Osteocyte (in vitro differentiated cells): ENCODE measurements at regions not wholly inside any gene's neighbourhood (a gene's known extent, or its start where the extent isn't known, plus 50 kb on each side); places are given as distances from the start of the nearest gene placed in this dataset.

Source experiments
- DNase-seq: peaks from one replicate; pipeline ENCODE4 v3.0.0; 2021; ENCODE audit warnings: mixed read lengths; ENCODE audit not compliant: unreplicated experiment; ENCODE audit errors: extremely low spot score
- H3K27ac Mint-ChIP-seq: one replicate; pipeline ENCODE4 v1.8.0; 2021; ENCODE audit warnings: mild to moderate bottlenecking, mixed read lengths; ENCODE audit not compliant: unreplicated experiment
- H3K27me3 Mint-ChIP-seq: one replicate; pipeline ENCODE4 v1.8.0; 2021; ENCODE audit warnings: mixed read lengths; ENCODE audit not compliant: unreplicated experiment
- H3K36me3 Mint-ChIP-seq: one replicate; pipeline ENCODE4 v1.8.0; 2021; ENCODE audit warnings: mixed read lengths; ENCODE audit not compliant: unreplicated experiment
- H3K4me1 Mint-ChIP-seq: one replicate; pipeline ENCODE4 v1.8.0; 2021; ENCODE audit warnings: mixed read lengths; ENCODE audit not compliant: unreplicated experiment
- H3K4me3 Mint-ChIP-seq: one replicate; pipeline ENCODE4 v1.8.0; 2021; ENCODE audit warnings: mild to moderate bottlenecking, moderate library complexity, mixed read lengths; ENCODE audit not compliant: unreplicated experiment
- H3K9me3 Mint-ChIP-seq: one replicate; pipeline ENCODE4 v1.8.0; 2021; ENCODE audit warnings: mixed read lengths; ENCODE audit not compliant: unreplicated experiment
- TF ChIP-seq, protein P1 (sequence below): fragments of 200-600 bp; sonication (generic); IDR thresholded peaks from 2 replicates; pipeline ENCODE4 v1.5.0; 2021; ENCODE audit warnings: antibody characterized with exemption, mild to moderate bottlenecking, moderate library complexity

DNA sequence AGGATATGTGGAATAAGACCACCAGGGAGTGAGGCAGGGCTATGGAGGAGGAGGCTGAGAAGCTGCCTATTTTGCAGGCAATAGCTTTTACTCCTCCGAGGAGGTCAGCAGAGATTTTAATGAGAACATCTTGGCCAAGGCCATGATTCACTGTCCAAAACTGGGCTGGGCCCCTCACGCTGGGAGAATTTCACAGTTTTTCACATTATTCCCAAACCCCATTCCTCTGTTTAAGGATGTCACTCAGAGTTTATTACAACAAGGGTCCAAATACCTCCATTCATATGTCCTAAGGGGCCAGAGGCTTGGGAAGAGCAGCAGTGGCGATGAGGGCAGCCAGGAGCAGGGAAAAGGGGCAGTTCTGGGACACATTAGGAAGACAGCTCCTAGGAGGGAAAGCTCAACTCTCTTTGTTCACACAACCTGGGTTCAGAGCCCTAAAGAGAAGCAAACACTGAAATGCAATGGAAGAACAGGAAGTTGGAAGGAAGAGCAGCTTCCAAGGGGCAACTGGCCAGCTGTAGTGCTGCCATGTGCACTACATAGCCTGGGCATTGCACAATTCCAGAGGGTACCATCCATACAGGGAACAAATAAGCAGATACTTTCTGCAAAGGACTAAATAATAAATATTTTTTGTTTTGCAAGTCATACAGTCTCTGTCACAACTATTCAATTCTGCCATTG lies 283.2 kb downstream of the NUAK1 start:
- Mint-ChIP-seq H3K27ac (no peak overlapping the region), H3K9me3 (peaks cover 4% of the 10 kb centered on the region), H3K4me3 (no peak overlapping the region), H3K36me3 (no peaks in the 10 kb centered on the region), H3K4me1 (no peaks in the 10 kb centered on the region), H3K27me3 (no peaks in the 10 kb centered on the region)
- DNase-seq: no peak
- TF ChIP-seq, protein P1, sequence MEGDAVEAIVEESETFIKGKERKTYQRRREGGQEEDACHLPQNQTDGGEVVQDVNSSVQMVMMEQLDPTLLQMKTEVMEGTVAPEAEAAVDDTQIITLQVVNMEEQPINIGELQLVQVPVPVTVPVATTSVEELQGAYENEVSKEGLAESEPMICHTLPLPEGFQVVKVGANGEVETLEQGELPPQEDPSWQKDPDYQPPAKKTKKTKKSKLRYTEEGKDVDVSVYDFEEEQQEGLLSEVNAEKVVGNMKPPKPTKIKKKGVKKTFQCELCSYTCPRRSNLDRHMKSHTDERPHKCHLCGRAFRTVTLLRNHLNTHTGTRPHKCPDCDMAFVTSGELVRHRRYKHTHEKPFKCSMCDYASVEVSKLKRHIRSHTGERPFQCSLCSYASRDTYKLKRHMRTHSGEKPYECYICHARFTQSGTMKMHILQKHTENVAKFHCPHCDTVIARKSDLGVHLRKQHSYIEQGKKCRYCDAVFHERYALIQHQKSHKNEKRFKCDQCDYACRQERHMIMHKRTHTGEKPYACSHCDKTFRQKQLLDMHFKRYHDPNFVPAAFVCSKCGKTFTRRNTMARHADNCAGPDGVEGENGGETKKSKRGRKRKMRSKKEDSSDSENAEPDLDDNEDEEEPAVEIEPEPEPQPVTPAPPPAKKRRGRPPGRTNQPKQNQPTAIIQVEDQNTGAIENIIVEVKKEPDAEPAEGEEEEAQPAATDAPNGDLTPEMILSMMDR: no peak

DNA sequence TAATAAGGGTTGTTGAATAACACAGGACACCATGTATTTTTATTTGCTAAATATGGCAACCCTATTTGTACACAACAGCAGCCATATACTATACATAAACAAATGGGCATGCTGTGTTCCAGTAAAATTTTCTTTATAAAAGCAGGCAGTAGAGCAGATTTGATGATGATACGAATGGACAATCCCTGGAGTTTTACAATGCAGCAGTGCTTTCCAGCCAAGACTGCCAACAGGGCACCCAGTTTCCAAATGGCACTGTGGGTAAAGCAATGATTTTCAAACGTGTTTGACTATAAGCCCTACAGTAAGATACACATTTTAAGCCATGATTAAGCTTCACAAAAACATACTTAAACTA lies 282.7 kb downstream of the NUAK1 start:
- peaks cover 4% of the 10 kb centered on the region for H3K9me3 Mint-ChIP-seq
- no peaks in the 10 kb centered on the region for H3K36me3 Mint-ChIP-seq
- H3K4me1 Mint-ChIP-seq: no peaks in the 10 kb centered on the region
- TF ChIP-seq, protein P1: no peak
- H3K4me3 Mint-ChIP-seq: no peak overlapping the region
- DNase-seq: no peak
- no peak overlapping the region for H3K27ac Mint-ChIP-seq
- no peaks in the 10 kb centered on the region for H3K27me3 Mint-ChIP-seq

DNA sequence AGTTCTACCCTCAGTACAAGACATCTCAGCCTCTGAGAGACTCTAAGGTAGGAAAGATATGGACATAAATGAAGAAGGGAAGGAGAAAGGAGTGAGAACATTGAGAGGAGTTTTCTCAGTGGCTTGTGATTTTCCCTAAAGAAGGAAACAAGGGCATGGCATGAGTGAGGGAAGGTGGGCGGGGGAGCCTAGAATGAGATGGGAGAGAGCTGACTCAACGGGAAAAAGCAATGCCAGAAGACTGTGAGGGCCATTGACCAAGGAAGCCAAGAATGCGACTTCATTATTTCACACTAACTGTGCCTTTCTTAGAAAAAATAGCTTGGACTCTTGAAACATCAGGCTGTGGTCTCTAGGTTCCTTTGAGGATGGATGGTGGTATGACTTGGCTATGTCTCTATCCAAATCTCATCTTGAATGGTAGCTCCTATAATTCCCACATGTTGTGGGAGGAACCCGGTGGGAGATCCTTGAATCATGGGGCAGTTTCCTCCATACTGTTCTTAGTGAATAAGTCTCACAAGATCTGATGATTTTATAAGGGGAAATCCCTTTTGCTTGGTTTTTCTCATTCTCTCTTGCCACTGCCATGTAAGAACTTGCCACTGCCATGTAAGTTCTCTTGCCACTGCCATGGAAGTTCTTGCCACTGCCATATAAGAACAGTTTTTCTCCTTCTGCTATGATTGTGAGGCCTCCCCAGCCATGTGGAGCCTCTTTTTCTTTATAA lies 279.6 kb downstream of the NUAK1 start:
- TF ChIP-seq, protein P1: no peak
- Mint-ChIP-seq H3K27ac (no peak overlapping the region), H3K36me3 (no peaks in the 10 kb centered on the region), H3K4me3 (no peak overlapping the region), H3K9me3 (peaks cover 15% of the 10 kb centered on the region), H3K27me3 (no peaks in the 10 kb centered on the region), H3K4me1 (no peaks in the 10 kb centered on the region)
- no peak for DNase-seq

DNA sequence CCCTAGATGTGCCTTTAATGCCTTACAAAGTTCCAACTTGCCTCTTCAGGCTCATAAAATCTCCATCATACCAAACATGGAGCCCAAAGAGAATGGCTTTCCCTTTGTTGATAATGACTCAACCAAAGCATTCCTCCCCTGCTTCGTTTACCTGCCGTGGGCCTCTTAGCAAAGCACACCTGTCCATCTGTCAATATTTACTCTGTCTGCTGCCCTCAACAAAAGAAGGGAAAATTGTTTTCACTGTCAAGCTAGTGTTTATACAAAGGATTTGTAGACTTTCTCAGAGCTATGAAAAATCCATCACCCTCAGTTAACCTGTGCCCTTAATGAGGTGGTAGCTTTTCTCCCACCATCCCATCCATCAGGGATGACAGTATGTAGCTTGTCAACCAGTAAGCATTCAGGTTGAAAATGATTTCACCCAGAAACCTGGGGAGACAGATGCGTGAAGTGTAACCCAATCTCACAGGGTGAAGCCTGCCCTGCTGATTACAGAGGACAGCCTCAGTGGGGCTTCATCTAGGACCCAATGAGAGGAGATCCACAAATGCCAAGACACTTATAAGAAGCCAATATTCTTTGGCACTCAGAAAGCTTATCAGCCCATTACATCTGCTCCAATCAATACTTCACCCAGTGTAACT lies 278.1 kb downstream of the NUAK1 start:
- DNase-seq: no peak
- Mint-ChIP-seq H3K9me3 (peaks cover 15% of the 10 kb centered on the region), H3K27ac (no peak overlapping the region), H3K4me3 (no peak overlapping the region), H3K4me1 (no peaks in the 10 kb centered on the region), H3K27me3 (no peaks in the 10 kb centered on the region), H3K36me3 (no peaks in the 10 kb centered on the region)
- TF ChIP-seq, protein P1: no peak

DNA sequence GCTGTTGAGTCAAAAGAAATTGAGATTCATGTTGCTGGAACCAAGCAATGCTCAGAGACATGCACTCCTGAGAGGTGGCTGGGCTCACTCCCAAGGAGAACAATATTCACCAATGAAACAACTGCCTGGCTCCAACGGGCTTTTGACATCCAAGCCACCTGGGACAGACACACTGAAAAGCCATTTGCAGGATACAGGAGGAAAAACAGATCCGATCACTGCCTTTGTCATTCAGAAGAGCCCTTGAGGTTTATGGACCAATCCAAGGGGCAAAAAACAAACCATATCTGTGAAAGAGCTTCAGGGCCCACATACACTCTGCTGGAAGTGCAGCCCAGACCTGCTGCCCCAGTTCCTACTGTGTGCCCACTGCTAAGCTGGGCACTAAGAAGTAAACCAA lies 277.5 kb downstream of the NUAK1 start:
- no peak overlapping the region for H3K27ac Mint-ChIP-seq
- H3K9me3 Mint-ChIP-seq: peaks cover 15% of the 10 kb centered on the region
- no peaks in the 10 kb centered on the region for H3K4me1 Mint-ChIP-seq
- H3K4me3 Mint-ChIP-seq: no peak overlapping the region
- TF ChIP-seq, protein P1: no peak
- H3K36me3 Mint-ChIP-seq: no peaks in the 10 kb centered on the region
- no peak for DNase-seq
- H3K27me3 Mint-ChIP-seq: no peaks in the 10 kb centered on the region
